CD14-positive monocyte (primary cell): ENCODE measurements at regions not wholly inside any gene's neighbourhood (a gene's known extent, or its start where the extent isn't known, plus 50 kb on each side); places are given as distances from the start of the nearest gene placed in this dataset.

ENCODE experiments used
- DNase-seq, 3 donors: peaks; one replicate each; pipeline ENCODE4 v3.0.0-alpha.2; 2011 to 2022
- H2AFZ ChIP-seq: 2 replicates; pipeline ENCODE4 v1.6.0; 2012; ENCODE audit warnings: mild to moderate bottlenecking, low read depth, low read length, inconsistent platforms; ENCODE audit not compliant: insufficient read depth, poor library complexity, severe bottlenecking
- H3K27ac ChIP-seq, 2 donors: 1 replicate in 1 of 2; 2 replicates in 1 of 2; pipeline ENCODE4 v1.5.1; 2012 to 2013; ENCODE audit warnings: low read length in 2 of 2, control low read depth in 1 of 2, inconsistent platforms in 1 of 2, low read depth in 1 of 2, mild to moderate bottlenecking in 1 of 2
- H3K27me3 ChIP-seq, 2 donors: one replicate each; pipeline versions ENCODE4 v1.6.0 to v1.6.1; 2011 to 2013; ENCODE audit warnings: low read length in 2 of 2; ENCODE audit not compliant: control insufficient read depth in 2 of 2, insufficient read depth in 2 of 2
- H3K36me3 ChIP-seq, 2 donors: replicated peaks in 1 of 2; 1 replicate in 1 of 2; 2 replicates in 1 of 2; pipeline versions ENCODE4 v1.5.1 to v1.6.1; 2012 to 2013; ENCODE audit warnings: low read length in 2 of 2, control low read depth in 1 of 2, inconsistent platforms in 1 of 2, mild to moderate bottlenecking in 1 of 2; ENCODE audit not compliant: insufficient read depth in 2 of 2, control insufficient read depth in 1 of 2
- H3K4me1 ChIP-seq, 2 donors: 1 replicate in 1 of 2; 2 replicates in 1 of 2; pipeline versions ENCODE4 v1.5.1 to v1.6.1; 2012 to 2013; ENCODE audit warnings: low read length in 2 of 2, control low read depth in 1 of 2, inconsistent platforms in 1 of 2, mild to moderate bottlenecking in 1 of 2, moderate library complexity in 1 of 2; ENCODE audit not compliant: insufficient read depth in 2 of 2, control insufficient read depth in 1 of 2
- H3K4me2 ChIP-seq: replicated peaks from 2 replicates; pipeline ENCODE3; 2012; ENCODE audit warnings: low read length, moderate library complexity, mild to moderate bottlenecking; ENCODE audit not compliant: poor library complexity, severe bottlenecking; ENCODE audit errors: extremely low read depth
- H3K4me3 ChIP-seq, 3 experiments: fragments of 200-600 bp in 1 of 3; sonication (generic) in 1 of 3; replicated peaks in 1 of 3; 1 replicate in 2 of 3; 2 replicates in 1 of 3; pipeline ENCODE4 v1.5.1; 2011 to 2013; ENCODE audit warnings: low read length in 3 of 3, mild to moderate bottlenecking in 3 of 3, control low read depth in 2 of 3, low read depth in 2 of 3, inconsistent platforms in 1 of 3, moderate library complexity in 1 of 3
- H3K79me2 ChIP-seq: 2 replicates; pipeline ENCODE4 v1.6.0; 2012; ENCODE audit warnings: mild to moderate bottlenecking, control low read depth, inconsistent platforms, low read length, moderate library complexity; ENCODE audit not compliant: insufficient read depth
- H3K9ac ChIP-seq: 2 replicates; pipeline ENCODE4 v1.6.0; 2017; ENCODE audit warnings: low read length, mild to moderate bottlenecking; ENCODE audit not compliant: insufficient read depth, poor library complexity, severe bottlenecking
- H3K9me3 ChIP-seq, 2 donors: replicated peaks in 1 of 2; 1 replicate in 1 of 2; 2 replicates in 1 of 2; pipeline versions ENCODE4 v1.5.1 to v1.6.1; 2012 to 2013; ENCODE audit warnings: low read length in 2 of 2, control low read depth in 1 of 2; ENCODE audit not compliant: control insufficient read depth in 1 of 2, insufficient read depth in 1 of 2
- H4K20me1 ChIP-seq: 2 replicates; pipeline ENCODE4 v1.6.0; 2012; ENCODE audit warnings: mild to moderate bottlenecking, low read length, control low read depth, moderate library complexity; ENCODE audit not compliant: insufficient read depth
- H3K27ac Mint-ChIP-seq, 7 donors: one replicate each; pipeline ENCODE4 v1.8.0; 2020; ENCODE audit warnings: mild to moderate bottlenecking in 7 of 7, mixed read lengths in 7 of 7, moderate library complexity in 6 of 7, inconsistent platforms in 2 of 7
- H3K27me3 Mint-ChIP-seq, 3 donors: one replicate each; pipeline ENCODE4 v1.8.0; 2021 to 2022; ENCODE audit warnings: low read depth in 3 of 3, mild to moderate bottlenecking in 3 of 3, mixed read lengths in 3 of 3, moderate library complexity in 3 of 3, inconsistent platforms in 1 of 3
- H3K36me3 Mint-ChIP-seq, 2 donors: one replicate each; pipeline ENCODE4 v1.8.0; 2020; ENCODE audit warnings: mixed read lengths in 2 of 2, inconsistent platforms in 1 of 2, mild to moderate bottlenecking in 1 of 2
- H3K4me1 Mint-ChIP-seq: one replicate; pipeline ENCODE4 v1.8.0; 2020; ENCODE audit warnings: mild to moderate bottlenecking, mixed read lengths
- H3K4me3 Mint-ChIP-seq, 2 donors: one replicate each; pipeline ENCODE4 v1.8.0; 2020; ENCODE audit warnings: mild to moderate bottlenecking in 2 of 2, mixed read lengths in 2 of 2, moderate library complexity in 1 of 2
- H3K9me3 Mint-ChIP-seq, 7 donors: one replicate each; pipeline ENCODE4 v1.8.0; 2020 to 2022; ENCODE audit warnings: mixed read lengths in 7 of 7, mild to moderate bottlenecking in 6 of 7, moderate library complexity in 6 of 7, inconsistent platforms in 2 of 7
- WGBS: methylation state at CpG from one replicate; pipeline ENCODE4 v1.1.5; 2013; ENCODE audit warnings: missing lambda C conversion rate; ENCODE audit not compliant: insufficient coverage; 5-methylcytosine and 5-hydroxymethylcytosine counted together
- intact Hi-C, 2 donors: fragments of 100-400 bp; cut with micrococcal nuclease; formaldehyde crosslinking; loops; one replicate each; pipeline versions ENCODE4 v1.15.0 to v1.15.1; 2023
- TF ChIP-seq, protein P1 (sequence below): fragments of 200-600 bp; IDR thresholded peaks from one replicate; pipeline ENCODE4 v1.8.0; 2022; ENCODE audit warnings: antibody characterized with exemption, mild to moderate bottlenecking

DNA sequence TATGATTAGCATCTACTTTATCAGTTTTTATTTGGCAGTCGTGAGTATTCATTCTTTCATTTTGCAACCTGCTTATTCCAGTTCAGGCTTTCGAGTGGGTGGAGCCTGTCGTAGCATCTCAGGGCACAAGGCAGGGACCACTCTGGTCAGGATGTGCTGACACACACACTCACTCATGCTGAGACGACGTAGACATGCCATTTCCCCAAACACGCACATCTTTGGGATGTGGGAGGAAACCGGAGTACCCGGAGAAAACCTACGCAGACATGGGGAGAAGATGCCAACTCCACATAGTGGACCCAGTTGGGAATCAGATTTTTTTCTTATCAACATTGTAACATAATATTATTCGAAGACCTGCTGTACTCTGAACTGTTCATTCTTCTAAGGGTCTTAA, 756.5 kb upstream of the RBFOX1 start:
- no peak overlapping the region for H3K4me3 Mint-ChIP-seq
- Histone ChIP-seq H3K36me3 (no peaks in the 10 kb centered on the region), H3K9me3 (no peaks in the 10 kb centered on the region), H4K20me1 (no peaks in the 10 kb centered on the region), H3K9ac (no peak overlapping the region), H3K4me3 (no peak overlapping the region), H2AFZ (no peak overlapping the region), H3K79me2 (no peaks in the 10 kb centered on the region), H3K4me1 (no peaks in the 10 kb centered on the region), H3K27me3 (peaks cover 0 to 3% of the 10 kb centered on the region in 2 donors), H3K4me2 (no peak overlapping the region), H3K27ac (no peak overlapping the region)
- H3K9me3 Mint-ChIP-seq = peaks cover 0 to 4% (median 0%) of the 10 kb centered on the region in 7 donors
- intact Hi-C loops = no loop called here
- 68% methylated on average over 3 of the region's 10 CpGs for WGBS
- no peak for DNase-seq
- no peaks in the 10 kb centered on the region for H3K4me1 Mint-ChIP-seq
- H3K36me3 Mint-ChIP-seq = no peaks in the 10 kb centered on the region
- H3K27me3 Mint-ChIP-seq = peaks cover 0 to 4% (median 2%) of the 10 kb centered on the region in 3 donors
- no peak overlapping the region for H3K27ac Mint-ChIP-seq
- TF ChIP-seq, protein P1, sequence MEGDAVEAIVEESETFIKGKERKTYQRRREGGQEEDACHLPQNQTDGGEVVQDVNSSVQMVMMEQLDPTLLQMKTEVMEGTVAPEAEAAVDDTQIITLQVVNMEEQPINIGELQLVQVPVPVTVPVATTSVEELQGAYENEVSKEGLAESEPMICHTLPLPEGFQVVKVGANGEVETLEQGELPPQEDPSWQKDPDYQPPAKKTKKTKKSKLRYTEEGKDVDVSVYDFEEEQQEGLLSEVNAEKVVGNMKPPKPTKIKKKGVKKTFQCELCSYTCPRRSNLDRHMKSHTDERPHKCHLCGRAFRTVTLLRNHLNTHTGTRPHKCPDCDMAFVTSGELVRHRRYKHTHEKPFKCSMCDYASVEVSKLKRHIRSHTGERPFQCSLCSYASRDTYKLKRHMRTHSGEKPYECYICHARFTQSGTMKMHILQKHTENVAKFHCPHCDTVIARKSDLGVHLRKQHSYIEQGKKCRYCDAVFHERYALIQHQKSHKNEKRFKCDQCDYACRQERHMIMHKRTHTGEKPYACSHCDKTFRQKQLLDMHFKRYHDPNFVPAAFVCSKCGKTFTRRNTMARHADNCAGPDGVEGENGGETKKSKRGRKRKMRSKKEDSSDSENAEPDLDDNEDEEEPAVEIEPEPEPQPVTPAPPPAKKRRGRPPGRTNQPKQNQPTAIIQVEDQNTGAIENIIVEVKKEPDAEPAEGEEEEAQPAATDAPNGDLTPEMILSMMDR = no peak

DNA sequence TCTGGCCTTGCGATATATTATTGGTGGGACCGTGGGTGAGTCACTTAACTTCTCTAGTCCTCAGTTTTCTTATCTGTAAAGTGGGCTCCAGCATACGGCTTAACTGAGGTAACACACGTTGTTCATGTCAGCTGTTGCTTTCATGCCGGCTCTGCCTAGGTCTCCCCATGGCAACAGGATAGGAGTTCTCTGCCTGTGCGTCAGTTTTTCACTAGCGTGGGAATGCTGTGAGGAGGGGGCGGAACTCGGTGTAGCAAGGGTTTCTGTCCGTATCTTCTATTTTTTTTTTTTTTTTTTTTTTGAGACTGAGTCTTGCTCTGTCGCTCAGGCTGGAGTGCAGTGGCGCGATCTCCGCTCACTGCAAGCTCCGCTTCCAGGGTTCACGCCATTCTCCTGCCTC, 758.5 kb upstream of the RBFOX1 start:
- no peak overlapping the region for H3K4me3 ChIP-seq
- 98% methylated on average over 7 of the region's 16 CpGs for WGBS
- H3K4me3 Mint-ChIP-seq = no peak overlapping the region
- no peaks in the 10 kb centered on the region for H3K4me1 Mint-ChIP-seq
- intact Hi-C loops = no loop called here
- H3K9me3 ChIP-seq = no peaks in the 10 kb centered on the region
- H3K36me3 ChIP-seq = no peaks in the 10 kb centered on the region
- H2AFZ ChIP-seq = no peak overlapping the region
- no peaks in the 10 kb centered on the region for H3K4me1 ChIP-seq
- H3K79me2 ChIP-seq = no peaks in the 10 kb centered on the region
- no peaks in the 10 kb centered on the region for H4K20me1 ChIP-seq
- no peak overlapping the region for H3K9ac ChIP-seq
- H3K4me2 ChIP-seq = no peak overlapping the region
- no peaks in the 10 kb centered on the region for H3K36me3 Mint-ChIP-seq
- TF ChIP-seq, protein P1 = no peak
- peaks cover 0 to 3% of the 10 kb centered on the region in 2 donors for H3K27me3 ChIP-seq
- no peak for DNase-seq
- peaks cover 0 to 4% (median 0%) of the 10 kb centered on the region in 7 donors for H3K9me3 Mint-ChIP-seq
- peaks cover 0 to 4% (median 2%) of the 10 kb centered on the region in 3 donors for H3K27me3 Mint-ChIP-seq
- H3K27ac ChIP-seq = no peak overlapping the region
- H3K27ac Mint-ChIP-seq = no peak overlapping the region
